ENCODE measurements at regions not wholly inside any gene's neighbourhood (a gene's known extent, or its start where the extent isn't known, plus 50 kb on each side); places are given as distances from the start of the nearest gene placed in this dataset.

DNA sequence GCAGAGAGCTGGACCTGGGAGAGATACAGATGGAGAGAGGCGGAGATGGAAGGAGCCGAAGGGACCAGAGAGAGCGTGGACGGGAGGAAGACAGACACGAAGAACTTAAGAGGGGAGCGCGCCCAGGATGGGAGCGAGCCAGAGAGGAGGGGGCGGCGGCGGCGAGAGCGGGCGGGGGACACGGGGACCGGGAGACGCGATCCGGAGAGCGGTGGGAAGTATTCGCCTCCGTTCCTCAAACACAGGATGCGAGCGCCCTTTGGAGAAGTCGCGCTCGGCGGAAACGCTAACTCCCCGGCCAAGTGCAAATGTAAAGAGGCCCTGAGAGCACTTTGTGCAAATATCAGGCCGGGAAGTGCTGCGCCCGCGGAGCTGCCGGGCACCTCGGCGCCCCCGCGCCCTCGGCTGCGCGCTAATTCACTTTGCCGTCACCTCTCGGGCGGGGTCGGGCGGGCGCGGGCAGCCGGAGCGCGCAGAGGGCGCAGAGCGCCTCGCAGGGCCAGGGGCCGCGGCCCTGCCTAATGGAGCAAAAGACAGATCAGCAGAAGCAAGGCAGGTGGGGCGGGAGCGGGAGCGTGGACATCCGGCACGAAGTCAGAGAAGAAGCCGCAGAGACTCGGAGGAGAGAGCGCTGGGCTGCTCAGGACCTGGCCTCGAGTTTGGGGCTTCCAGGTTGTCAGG is 281.2 kb downstream of the RRAGC start:
- H4K91ac ChIP-seq (ENCODE audit: insufficient read length, low read depth, low read length) = no peak overlapping the region
- no peak overlapping the region for H3T11ph ChIP-seq (ENCODE audit: low read length)
- H3K18ac ChIP-seq (ENCODE audit: insufficient read length, low read depth, low read length) = no peak overlapping the region
- no peaks in the 10 kb centered on the region; a peak in 2 of 7 replicates for H3K36me3 Mint-ChIP-seq (ENCODE audit: insufficient read depth in 1 of 3, low read depth in 3 of 3)
- peak; percentile 60 for DNase-seq
- no peak overlapping the region for H4K8ac ChIP-seq (replicated peaks; ENCODE audit: insufficient read length, low read depth, low read length)
- peaks cover 61% of the 10 kb centered on the region for H3K27me3 Mint-ChIP-seq (ENCODE audit: low read depth)
- H3K27ac ChIP-seq (ENCODE audit: insufficient read length, low read depth, low read length) = no peak overlapping the region
- no peak overlapping the region for H3K27ac Mint-ChIP-seq
- H3K23ac ChIP-seq (ENCODE audit: insufficient read length, low read depth, low read length) = no peak overlapping the region
- H2AFZ ChIP-seq (ENCODE audit: low read length) = no peak overlapping the region
- no peaks in the 10 kb centered on the region for H3K79me2 ChIP-seq (ENCODE audit: insufficient read depth, low read length)
- H3K4me3 Mint-ChIP-seq = peak overlapping the region; percentile 74 to 83
- H2BK5ac ChIP-seq (ENCODE audit: insufficient read length, low read length) = no peak overlapping the region
- H2AK5ac ChIP-seq (ENCODE audit: insufficient read length, low read length) = no peak overlapping the region
- peaks cover 4% of the 10 kb centered on the region for H3K23me2 ChIP-seq (ENCODE audit: insufficient read length, low read depth, low read length, poor library complexity, severe bottlenecking)
- H3K9ac ChIP-seq (ENCODE audit: extremely low read depth, insufficient read length, low read length) = no peak overlapping the region
- H3K14ac ChIP-seq (ENCODE audit: insufficient read depth, low read length) = no peak overlapping the region
- peaks cover 20 to 22% of the 10 kb centered on the region in 2 experiments for H3K4me1 Mint-ChIP-seq
- no peaks in the 10 kb centered on the region for H3K4me1 ChIP-seq (ENCODE audit: insufficient read depth, low read length)
- H2BK120ac ChIP-seq (ENCODE audit: low read depth, low read length, poor library complexity, severe bottlenecking) = no peak overlapping the region
- H2BK12ac ChIP-seq (ENCODE audit: insufficient read length, low read depth, low read length) = no peak overlapping the region
- peak overlapping the region; percentile 69 for H3K4me2 ChIP-seq (ENCODE audit: insufficient read depth, insufficient read length, low read length)
- no peak overlapping the region for H2BK20ac ChIP-seq (ENCODE audit: low read depth, low read length, poor library complexity, severe bottlenecking)
- H3K56ac ChIP-seq (ENCODE audit: insufficient read length, low read depth, low read length) = no peak overlapping the region
- H3K79me1 ChIP-seq (ENCODE audit: insufficient read depth, low read depth, low read length, poor library complexity, severe bottlenecking) = no peaks in the 10 kb centered on the region
- H4K20me1 ChIP-seq (ENCODE audit: control insufficient read depth, insufficient read depth, insufficient read length) = no peaks in the 10 kb centered on the region
- H2BK15ac ChIP-seq (ENCODE audit: low read depth, low read length) = no peak overlapping the region
- peaks cover 8% of the 10 kb centered on the region; the same call in 1 of the 2 replicates for H3K27me3 ChIP-seq (ENCODE audit: insufficient read depth, low read length)
- peaks cover 7 to 10% of the 10 kb centered on the region in 2 experiments for H3K9me3 Mint-ChIP-seq
- TF ChIP-seq CTCF (conservative IDR thresholded peaks at IDR 0.05) = no peak
- no peaks in the 10 kb centered on the region for H3K9me3 ChIP-seq (ENCODE audit: control insufficient read depth, low read depth, low read length)
- H3K4ac ChIP-seq (ENCODE audit: low read depth, low read length) = no peak overlapping the region
- no CpG with 5 or more reads among the region's 66 CpGs for WGBS (ENCODE audit: extremely low coverage, insufficient read length, low lambda C conversion rate)
- no peak overlapping the region for H4K5ac ChIP-seq (ENCODE audit: insufficient read length, low read depth, low read length)

Data from H9 (cell line).